Left lung (tissue), 4 donors: ENCODE measurements at regions not wholly inside any gene's neighbourhood (a gene's known extent, or its start where the extent isn't known, plus 50 kb on each side); places are given as distances from the start of the nearest gene placed in this dataset.

Source experiments
- ATAC-seq: fragments of 200-7000 bp; cut with Tn5 transposase; one replicate; pipeline ENCODE4 v1.9.1; 2020; ENCODE audit warnings: moderate library complexity
- DNase-seq, 4 donors: peaks; one replicate each; pipeline ENCODE4 v3.0.0-alpha.2; 2013 to 2020
- H3K27ac ChIP-seq, 2 donors: fragments of 200-600 bp; sonication (generic) in 1 of 2; one replicate each; pipeline versions ENCODE4 v1.5.0 to v1.8.0; 2020 to 2021
- H3K27me3 ChIP-seq, 2 donors: fragments of 200-600 bp; sonication (generic) in 1 of 2; one replicate each; pipeline versions ENCODE4 v1.5.0 to v1.8.0; 2020 to 2021
- H3K36me3 ChIP-seq, 2 donors: fragments of 200-600 bp; sonication (generic) in 1 of 2; one replicate each; pipeline versions ENCODE4 v1.5.0 to v1.8.0; 2020 to 2021
- H3K4me1 ChIP-seq, 2 donors: fragments of 200-600 bp; one replicate each; pipeline ENCODE4 v1.8.0; 2021
- H3K4me3 ChIP-seq, 2 donors: fragments of 200-600 bp; sonication (generic) in 1 of 2; one replicate each; pipeline versions ENCODE4 v1.5.0 to v1.8.0; 2020 to 2021; ENCODE audit warnings: mild to moderate bottlenecking in 1 of 2
- H3K9me3 ChIP-seq, 2 donors: fragments of 200-600 bp; sonication (generic) in 1 of 2; one replicate each; pipeline versions ENCODE4 v1.5.0 to v1.8.0; 2020 to 2021
- intact Hi-C, 2 donors: fragments of 100-400 bp; cut with DNase I; formaldehyde crosslinking; loops; one replicate each; pipeline versions ENCODE4 v1.11.2 to v1.14.2; 2022
- TF ChIP-seq, protein P1 (sequence below), 2 donors: fragments of 200-600 bp; sonication (generic) in 1 of 2; IDR thresholded peaks; one replicate each; pipeline versions ENCODE4 v1.5.0 to v1.8.0; 2021; ENCODE audit warnings: antibody characterized with exemption in 2 of 2
- donor health status: DM: no; HTN: yes; CAD: no.
- donor health status: DM: no; HTN: no; CAD: no.

DNA sequence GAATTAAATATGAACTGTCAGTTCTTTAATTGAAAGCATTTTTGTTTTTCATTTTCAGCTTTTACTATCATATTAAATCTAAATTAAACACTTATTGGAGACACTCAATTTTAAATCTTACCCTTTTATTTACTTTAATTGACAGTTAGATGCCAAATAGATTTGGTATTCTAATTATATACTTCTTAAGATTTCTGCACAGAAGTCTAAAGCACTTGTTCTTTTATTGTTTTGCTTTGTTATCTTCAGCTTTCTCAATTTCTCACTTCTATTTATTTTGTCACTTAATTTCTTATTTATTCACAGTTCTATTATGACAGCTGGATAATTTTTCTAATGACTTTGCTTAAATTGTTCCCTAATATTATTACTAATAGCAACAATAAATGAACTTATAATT, 1397.3 kb upstream of the MIR17HG start:
- Histone ChIP-seq H3K4me1 (no peaks in the 10 kb centered on the region), H3K27me3 (no peaks in the 10 kb centered on the region), H3K27ac (no peak overlapping the region), H3K36me3 (no peaks in the 10 kb centered on the region), H3K9me3 (no peaks in the 10 kb centered on the region), H3K4me3 (no peak overlapping the region)
- DNase-seq (no peak), ATAC-seq (no peak)
- intact Hi-C loops, result no loop called here
- TF ChIP-seq, protein P1, sequence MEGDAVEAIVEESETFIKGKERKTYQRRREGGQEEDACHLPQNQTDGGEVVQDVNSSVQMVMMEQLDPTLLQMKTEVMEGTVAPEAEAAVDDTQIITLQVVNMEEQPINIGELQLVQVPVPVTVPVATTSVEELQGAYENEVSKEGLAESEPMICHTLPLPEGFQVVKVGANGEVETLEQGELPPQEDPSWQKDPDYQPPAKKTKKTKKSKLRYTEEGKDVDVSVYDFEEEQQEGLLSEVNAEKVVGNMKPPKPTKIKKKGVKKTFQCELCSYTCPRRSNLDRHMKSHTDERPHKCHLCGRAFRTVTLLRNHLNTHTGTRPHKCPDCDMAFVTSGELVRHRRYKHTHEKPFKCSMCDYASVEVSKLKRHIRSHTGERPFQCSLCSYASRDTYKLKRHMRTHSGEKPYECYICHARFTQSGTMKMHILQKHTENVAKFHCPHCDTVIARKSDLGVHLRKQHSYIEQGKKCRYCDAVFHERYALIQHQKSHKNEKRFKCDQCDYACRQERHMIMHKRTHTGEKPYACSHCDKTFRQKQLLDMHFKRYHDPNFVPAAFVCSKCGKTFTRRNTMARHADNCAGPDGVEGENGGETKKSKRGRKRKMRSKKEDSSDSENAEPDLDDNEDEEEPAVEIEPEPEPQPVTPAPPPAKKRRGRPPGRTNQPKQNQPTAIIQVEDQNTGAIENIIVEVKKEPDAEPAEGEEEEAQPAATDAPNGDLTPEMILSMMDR (IDR thresholded peaks at IDR 0.05), result no peak

DNA sequence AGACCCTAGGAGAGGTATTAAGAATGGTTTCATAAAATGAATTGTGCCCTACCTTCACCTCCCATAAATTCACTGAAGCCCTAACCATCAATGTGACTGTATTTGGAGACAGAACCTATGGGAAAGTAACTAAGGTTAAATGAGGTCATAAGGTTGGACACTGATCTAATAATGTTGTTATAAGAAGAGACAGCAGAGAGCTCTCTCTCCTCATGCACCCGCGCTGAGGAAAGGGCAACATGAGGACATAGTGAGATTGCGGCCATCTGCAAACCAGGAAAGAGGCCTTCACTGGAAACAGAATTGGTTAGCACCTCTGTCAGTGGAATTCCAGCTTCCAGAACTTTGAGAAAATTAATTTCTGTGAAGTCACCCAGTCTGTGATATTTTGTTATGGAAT, 1396.1 kb upstream of the MIR17HG start:
- TF ChIP-seq, protein P1 (IDR thresholded peaks at IDR 0.05), result no peak
- no peaks in the 10 kb centered on the region for H3K27me3 ChIP-seq
- no peak overlapping the region for H3K4me3 ChIP-seq
- H3K4me1 ChIP-seq, result no peaks in the 10 kb centered on the region
- H3K36me3 ChIP-seq, result no peaks in the 10 kb centered on the region
- no peak for DNase-seq
- ATAC-seq, result no peak
- intact Hi-C loops, result no loop called here
- H3K27ac ChIP-seq, result no peak overlapping the region
- no peaks in the 10 kb centered on the region for H3K9me3 ChIP-seq

DNA sequence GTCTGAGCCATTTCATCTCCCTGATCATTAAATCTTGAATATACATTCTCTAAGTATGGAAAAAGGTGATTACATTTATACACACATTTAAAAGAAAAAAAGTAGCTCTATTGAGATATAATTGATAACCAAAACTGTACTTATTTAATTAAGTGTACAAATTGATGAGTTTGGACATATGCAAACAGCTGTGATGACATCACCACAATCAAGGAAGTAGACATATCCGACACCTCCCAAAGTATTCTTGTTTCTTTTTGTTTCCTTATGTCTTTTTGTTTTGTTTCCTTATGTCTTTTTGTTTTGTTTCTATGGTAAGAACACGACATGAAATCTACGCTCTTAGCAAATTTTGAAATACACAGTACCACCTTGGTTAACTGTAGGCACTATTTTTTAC, 1393.9 kb upstream of the MIR17HG start:
- no peak overlapping the region for H3K4me3 ChIP-seq
- DNase-seq, result no peak
- H3K27me3 ChIP-seq, result no peaks in the 10 kb centered on the region
- H3K4me1 ChIP-seq, result no peaks in the 10 kb centered on the region
- no peaks in the 10 kb centered on the region for H3K36me3 ChIP-seq
- TF ChIP-seq, protein P1 (IDR thresholded peaks at IDR 0.05), result no peak
- intact Hi-C loops, result no loop called here
- no peak overlapping the region for H3K27ac ChIP-seq
- ATAC-seq, result no peak
- no peaks in the 10 kb centered on the region for H3K9me3 ChIP-seq

DNA sequence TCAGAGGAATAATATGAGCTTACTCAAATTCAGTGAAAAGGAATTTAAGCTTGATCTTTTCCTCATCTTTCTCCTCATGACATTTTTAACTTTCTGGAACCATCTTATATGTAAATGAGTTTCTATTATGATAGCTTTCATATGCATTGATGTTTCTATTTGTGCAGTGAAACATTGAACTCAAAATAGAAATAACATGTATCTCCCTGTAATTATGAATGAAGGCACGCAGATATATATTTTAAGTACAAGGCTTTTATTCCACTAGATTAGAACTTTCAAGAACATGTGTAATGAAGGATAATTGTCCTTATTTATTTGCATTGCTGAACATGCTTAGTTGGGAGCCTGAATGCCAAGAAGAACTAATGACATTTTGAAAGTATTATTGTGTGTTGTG, 1391.7 kb upstream of the MIR17HG start:
- H3K9me3 ChIP-seq, result no peaks in the 10 kb centered on the region
- H3K4me3 ChIP-seq, result no peak overlapping the region
- no peaks in the 10 kb centered on the region for H3K4me1 ChIP-seq
- no peaks in the 10 kb centered on the region for H3K27me3 ChIP-seq
- no peaks in the 10 kb centered on the region for H3K36me3 ChIP-seq
- intact Hi-C loops, result no loop called here
- no peak overlapping the region for H3K27ac ChIP-seq
- TF ChIP-seq, protein P1 (IDR thresholded peaks at IDR 0.05), result no peak
- no peak for ATAC-seq
- no peak for DNase-seq

DNA sequence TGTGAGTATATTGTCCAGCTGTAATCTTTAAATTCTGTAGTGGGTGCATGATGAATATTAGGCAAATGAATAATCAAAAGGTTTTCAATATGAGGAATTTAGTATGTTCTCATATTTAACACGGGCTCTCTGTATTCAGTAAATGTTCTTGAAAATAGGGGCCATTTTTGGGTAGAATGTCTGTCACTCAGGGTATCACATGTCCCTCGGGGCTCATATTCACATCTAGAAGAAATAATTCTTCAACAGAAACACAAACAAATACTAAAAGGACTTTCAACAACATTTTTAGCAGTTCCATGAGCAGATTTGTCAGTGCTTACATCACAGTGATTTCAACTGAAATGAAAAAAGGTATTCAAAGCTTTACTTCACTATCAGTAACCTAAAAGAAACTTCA, 1388.4 kb upstream of the MIR17HG start:
- H3K27me3 ChIP-seq, result no peaks in the 10 kb centered on the region
- no peak for DNase-seq
- H3K9me3 ChIP-seq, result no peaks in the 10 kb centered on the region
- intact Hi-C loops, result no loop called here
- ATAC-seq, result no peak
- H3K27ac ChIP-seq, result no peak overlapping the region
- H3K4me3 ChIP-seq, result no peak overlapping the region
- no peaks in the 10 kb centered on the region for H3K4me1 ChIP-seq
- H3K36me3 ChIP-seq, result no peaks in the 10 kb centered on the region
- TF ChIP-seq, protein P1 (IDR thresholded peaks at IDR 0.05), result no peak
